CD4-positive, alpha-beta T cell (primary cell): ENCODE measurements at regions not wholly inside any gene's neighbourhood (a gene's known extent, or its start where the extent isn't known, plus 50 kb on each side); places are given as distances from the start of the nearest gene placed in this dataset.
"Not testable (repeated sequence)": the region's sequence is repeated elsewhere in the genome, so short reads cannot be mapped to it uniquely, and the experiment has no call there.

Experiments
- ATAC-seq: fragments of 200-7000 bp; cut with Tn5 transposase; one replicate; pipeline ENCODE4 v1.10.0; 2022; ENCODE audit warnings: mild to moderate bottlenecking; ENCODE audit not compliant: poor library complexity
- CTCF ChIA-PET: fragments of 350-600 bp; sonication (Branson Sonifier 250); formaldehyde crosslinking; loops from one replicate; lab custom pipeline; 2021; ENCODE audit warnings: antibody characterized with exemption, inconsistent platforms; lab: Charles Lee
- POLR2A ChIA-PET: fragments of 350-600 bp; sonication (Branson Sonifier 250); formaldehyde crosslinking; loops from one replicate; lab custom pipeline; 2021; ENCODE audit warnings: antibody characterized with exemption, inconsistent platforms; lab: Charles Lee
- DNase-seq, 14 experiments: peaks; one replicate each; pipeline ENCODE4 v3.0.0-alpha.2; 2013 to 2020; ENCODE audit warnings: mixed read lengths in 2 of 14
- H3K27ac ChIP-seq, 2 donors: one replicate each; pipeline versions ENCODE4 v1.5.1 to v1.7.0; 2013; ENCODE audit warnings: low read length in 2 of 2, low read depth in 1 of 2, mild to moderate bottlenecking in 1 of 2
- H3K27me3 ChIP-seq, 2 experiments: 1 replicate in 1 of 2; 2 replicates in 1 of 2; pipeline versions ENCODE4 v1.6.1 to v1.7.0; 2013; ENCODE audit warnings: low read length in 2 of 2, control low read depth in 1 of 2, mild to moderate bottlenecking in 1 of 2, moderate library complexity in 1 of 2; ENCODE audit not compliant: insufficient read depth in 2 of 2, control insufficient read depth in 1 of 2
- H3K36me3 ChIP-seq: one replicate; pipeline ENCODE4 v1.6.1; 2013; ENCODE audit warnings: low read length, control low read depth; ENCODE audit not compliant: insufficient read depth
- H3K4me1 ChIP-seq: one replicate; pipeline ENCODE4 v1.6.1; 2013; ENCODE audit warnings: low read length, control low read depth; ENCODE audit not compliant: insufficient read depth
- H3K4me3 ChIP-seq: one replicate; pipeline ENCODE4 v1.5.1; 2013; ENCODE audit warnings: mild to moderate bottlenecking, low read length, moderate library complexity
- H3K9me3 ChIP-seq, 2 experiments: 1 replicate in 1 of 2; 2 replicates in 1 of 2; pipeline versions ENCODE4 v1.6.1 to v1.7.0; 2013; ENCODE audit warnings: low read length in 2 of 2, mild to moderate bottlenecking in 2 of 2, control low read depth in 1 of 2, moderate library complexity in 1 of 2; ENCODE audit not compliant: control insufficient read depth in 1 of 2, insufficient read depth in 1 of 2
- H3K27ac Mint-ChIP-seq: one replicate; pipeline ENCODE4 v1.8.0; 2020; ENCODE audit warnings: mixed read lengths
- H3K27me3 Mint-ChIP-seq: one replicate; pipeline ENCODE4 v1.8.0; 2021; ENCODE audit warnings: mixed read lengths
- H3K36me3 Mint-ChIP-seq: one replicate; pipeline ENCODE4 v1.8.0; 2021; ENCODE audit warnings: low read depth, mixed read lengths
- H3K4me1 Mint-ChIP-seq: one replicate; pipeline ENCODE4 v1.8.0; 2021; ENCODE audit warnings: low read depth, mixed read lengths
- H3K4me3 Mint-ChIP-seq: one replicate; pipeline ENCODE4 v1.8.0; 2020; ENCODE audit warnings: mild to moderate bottlenecking, mixed read lengths
- H3K9me3 Mint-ChIP-seq: one replicate; pipeline ENCODE4 v1.8.0; 2020; ENCODE audit warnings: mixed read lengths
- CTCF ChIP-seq: fragments of 200-600 bp; IDR thresholded peaks from one replicate; pipeline ENCODE4 v1.8.0; 2022; ENCODE audit warnings: antibody characterized with exemption, mild to moderate bottlenecking
- intact Hi-C, 2 experiments: fragments of 100-400 bp; cut with DNase I in 1 of 2; cut with micrococcal nuclease in 1 of 2; formaldehyde crosslinking; loops; one replicate each; pipeline versions ENCODE4 v1.15.1 to v1.9.0; 2023 to 2025; cut with DNase I, micrococcal nuclease

- H3K4me1 ChIP-seq, H3K9me3 ChIP-seq, H3K4me1 Mint-ChIP-seq, DNase-seq, CTCF ChIA-PET, H3K4me3 ChIP-seq, H3K27me3 Mint-ChIP-seq, ATAC-seq, H3K36me3 Mint-ChIP-seq, H3K36me3 ChIP-seq, H3K9me3 Mint-ChIP-seq, H3K27me3 ChIP-seq, H3K27ac ChIP-seq, intact Hi-C loops, H3K4me3 Mint-ChIP-seq, POLR2A ChIA-PET, H3K27ac Mint-ChIP-seq: not testable (repeated sequence)
These were observed 203.2 kb downstream of the SNCAIP start for GRCh38 chr5:122515210-122515609.

GRCh38 chr5:122515709-122516431 is 203.8 kb downstream of the SNCAIP start:
- no peaks in the 10 kb centered on the region for H3K4me1 Mint-ChIP-seq
- no peaks in the 10 kb centered on the region for H3K9me3 ChIP-seq
- no peaks in the 10 kb centered on the region for H3K27me3 Mint-ChIP-seq
- no peak overlapping the region for H3K27ac Mint-ChIP-seq
- no peaks in the 10 kb centered on the region for H3K36me3 ChIP-seq
- H3K4me3 Mint-ChIP-seq = no peak overlapping the region
- H3K36me3 Mint-ChIP-seq = no peaks in the 10 kb centered on the region
- POLR2A ChIA-PET = no interaction called here
- no peak overlapping the region for H3K27ac ChIP-seq
- H3K27me3 ChIP-seq = no peaks in the 10 kb centered on the region
- CTCF ChIA-PET = no interaction called here
- peak in 2 of 14 experiments; percentile 13 to 18 for DNase-seq
- intact Hi-C loops = no loop called here
- no peak for ATAC-seq
- TF ChIP-seq CTCF = no peak
- H3K4me1 ChIP-seq = no peaks in the 10 kb centered on the region
- H3K4me3 ChIP-seq = no peak overlapping the region
- no peaks in the 10 kb centered on the region for H3K9me3 Mint-ChIP-seq

- H3K4me3 ChIP-seq = no peak overlapping the region
- H3K27me3 ChIP-seq = no peaks in the 10 kb centered on the region
- ChIA-PET POLR2A (no interaction called here), CTCF (no interaction called here)
- H3K36me3 ChIP-seq = no peaks in the 10 kb centered on the region
- DNase-seq = no peak
- Mint-ChIP-seq H3K4me3 (no peak overlapping the region), H3K27me3 (no peaks in the 10 kb centered on the region), H3K4me1 (no peaks in the 10 kb centered on the region), H3K27ac (no peak overlapping the region), H3K9me3 (no peaks in the 10 kb centered on the region), H3K36me3 (no peaks in the 10 kb centered on the region)
- TF ChIP-seq CTCF = no peak
- intact Hi-C loops = no loop called here
- H3K9me3 ChIP-seq = no peaks in the 10 kb centered on the region
- ATAC-seq = no peak
- H3K4me1 ChIP-seq = no peaks in the 10 kb centered on the region
- H3K27ac ChIP-seq = no peak overlapping the region
These were observed 204.4 kb downstream of the SNCAIP start for GRCh38 chr5:122516432-122516743.

GRCh38 chr5:122517091-122517490 is 205.1 kb downstream of the SNCAIP start:
- no peaks in the 10 kb centered on the region for H3K36me3 Mint-ChIP-seq
- POLR2A ChIA-PET = no interaction called here
- ATAC-seq (no peak), DNase-seq (no peak)
- TF ChIP-seq CTCF = no peak
- intact Hi-C loops = no loop called here
- no peaks in the 10 kb centered on the region for H3K27me3 Mint-ChIP-seq
- Histone ChIP-seq H3K27me3 (no peaks in the 10 kb centered on the region), H3K4me1 (no peaks in the 10 kb centered on the region), H3K36me3 (no peaks in the 10 kb centered on the region), H3K4me3 (no peak overlapping the region), H3K27ac (no peak overlapping the region), H3K9me3 (no peaks in the 10 kb centered on the region)
- no peaks in the 10 kb centered on the region for H3K4me1 Mint-ChIP-seq
- no peak overlapping the region for H3K4me3 Mint-ChIP-seq
- H3K9me3 Mint-ChIP-seq = no peaks in the 10 kb centered on the region
- CTCF ChIA-PET = no interaction called here
- H3K27ac Mint-ChIP-seq = no peak overlapping the region
